Parathyroid adenoma (tissue), 2 donors: ENCODE measurements at regions not wholly inside any gene's neighbourhood (a gene's known extent, or its start where the extent isn't known, plus 50 kb on each side); places are given as distances from the start of the nearest gene placed in this dataset.

ENCODE experiments used
- H2AFZ ChIP-seq: fragments of 300-600 bp; sonication (generic); one replicate; pipeline ENCODE4 v1.7.0; 2017; ENCODE audit warnings: antibody characterized with exemption, mild to moderate bottlenecking
- H3K27ac ChIP-seq: fragments of 300-600 bp; sonication (generic); one replicate; pipeline ENCODE4 v1.7.0; 2017
- H3K27me3 ChIP-seq: fragments of 300-600 bp; sonication (generic); one replicate; pipeline ENCODE4 v1.7.0; 2017; ENCODE audit warnings: low read length; ENCODE audit not compliant: control insufficient read depth, insufficient read depth
- H3K36me3 ChIP-seq: fragments of 300-600 bp; sonication (generic); one replicate; pipeline ENCODE4 v1.7.0; 2017; ENCODE audit warnings: low read length; ENCODE audit not compliant: control insufficient read depth, insufficient read depth
- H3K4me1 ChIP-seq: fragments of 300-600 bp; sonication (generic); one replicate; pipeline ENCODE4 v1.7.0; 2017; ENCODE audit warnings: control low read depth
- H3K4me2 ChIP-seq: fragments of 300-600 bp; sonication (generic); one replicate; pipeline ENCODE4 v1.7.0; 2017; ENCODE audit warnings: low read length
- H3K4me3 ChIP-seq: fragments of 300-600 bp; sonication (generic); one replicate; pipeline ENCODE4 v1.7.0; 2017; ENCODE audit warnings: low read depth, low read length
- H3K79me2 ChIP-seq: fragments of 300-600 bp; sonication (generic); one replicate; pipeline ENCODE4 v1.7.0; 2017; ENCODE audit warnings: control low read depth
- H3K9ac ChIP-seq: fragments of 300-600 bp; sonication (generic); one replicate; pipeline ENCODE4 v1.7.0; 2017; ENCODE audit warnings: mild to moderate bottlenecking
- H3K9me3 ChIP-seq: fragments of 300-600 bp; sonication (generic); one replicate; pipeline ENCODE4 v1.7.0; 2017; ENCODE audit warnings: low read length; ENCODE audit not compliant: control insufficient read depth
- TF ChIP-seq, protein P1 (sequence below): fragments of 300-600 bp; sonication (generic); IDR thresholded peaks from one replicate; pipeline ENCODE4 v1.7.0; 2017; ENCODE audit warnings: antibody characterized with exemption, mild to moderate bottlenecking
- donor health status: primary hyperparathyroidism.

DNA sequence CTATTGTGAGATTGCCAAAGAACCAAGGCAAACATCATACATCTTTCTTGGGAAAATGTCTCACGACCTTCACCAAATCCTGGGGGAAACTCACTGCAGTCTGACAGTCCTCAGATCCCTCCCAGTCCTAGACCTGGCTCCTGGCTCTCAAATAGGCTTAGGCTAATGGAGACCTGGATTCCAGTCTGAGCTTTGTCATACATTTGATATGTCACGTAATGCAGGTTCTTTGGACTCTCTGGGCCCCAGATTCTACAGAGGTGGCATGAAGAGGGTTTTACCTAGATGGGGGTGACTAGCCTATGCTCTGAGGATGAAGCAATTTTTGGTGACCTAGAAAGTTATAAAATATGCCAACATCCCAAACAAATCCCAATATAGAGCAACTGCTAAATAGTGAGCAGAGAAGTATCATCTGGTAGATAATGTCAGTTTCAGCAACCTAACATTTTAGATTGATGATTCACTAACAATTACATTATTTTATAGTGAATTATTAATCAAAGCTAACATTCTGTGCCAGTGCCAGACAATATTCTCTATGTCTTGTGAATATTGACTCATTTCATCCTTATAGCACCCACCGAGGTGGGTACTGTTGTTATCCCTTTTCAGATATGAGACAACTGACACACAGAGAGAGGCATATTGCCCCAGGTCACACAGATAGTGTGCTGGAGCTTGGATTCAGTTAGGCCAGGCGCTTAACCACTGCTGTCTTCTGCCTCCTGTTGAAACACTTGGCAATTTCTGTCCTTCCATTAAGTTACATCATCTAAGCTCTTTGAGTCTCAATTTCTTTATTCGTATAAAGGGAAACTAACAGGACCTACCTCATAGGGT lies 195.4 kb upstream of the MAMLD1 start:
- Histone ChIP-seq H3K4me1 (no peaks in the 10 kb centered on the region), H3K4me2 (no peak overlapping the region), H3K36me3 (no peaks in the 10 kb centered on the region), H3K9me3 (no peaks in the 10 kb centered on the region), H3K27me3 (no peaks in the 10 kb centered on the region), H2AFZ (no peak overlapping the region), H3K4me3 (no peak overlapping the region), H3K79me2 (no peaks in the 10 kb centered on the region), H3K9ac (no peak overlapping the region), H3K27ac (no peak overlapping the region)
- TF ChIP-seq, protein P1, sequence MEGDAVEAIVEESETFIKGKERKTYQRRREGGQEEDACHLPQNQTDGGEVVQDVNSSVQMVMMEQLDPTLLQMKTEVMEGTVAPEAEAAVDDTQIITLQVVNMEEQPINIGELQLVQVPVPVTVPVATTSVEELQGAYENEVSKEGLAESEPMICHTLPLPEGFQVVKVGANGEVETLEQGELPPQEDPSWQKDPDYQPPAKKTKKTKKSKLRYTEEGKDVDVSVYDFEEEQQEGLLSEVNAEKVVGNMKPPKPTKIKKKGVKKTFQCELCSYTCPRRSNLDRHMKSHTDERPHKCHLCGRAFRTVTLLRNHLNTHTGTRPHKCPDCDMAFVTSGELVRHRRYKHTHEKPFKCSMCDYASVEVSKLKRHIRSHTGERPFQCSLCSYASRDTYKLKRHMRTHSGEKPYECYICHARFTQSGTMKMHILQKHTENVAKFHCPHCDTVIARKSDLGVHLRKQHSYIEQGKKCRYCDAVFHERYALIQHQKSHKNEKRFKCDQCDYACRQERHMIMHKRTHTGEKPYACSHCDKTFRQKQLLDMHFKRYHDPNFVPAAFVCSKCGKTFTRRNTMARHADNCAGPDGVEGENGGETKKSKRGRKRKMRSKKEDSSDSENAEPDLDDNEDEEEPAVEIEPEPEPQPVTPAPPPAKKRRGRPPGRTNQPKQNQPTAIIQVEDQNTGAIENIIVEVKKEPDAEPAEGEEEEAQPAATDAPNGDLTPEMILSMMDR = no peak

DNA sequence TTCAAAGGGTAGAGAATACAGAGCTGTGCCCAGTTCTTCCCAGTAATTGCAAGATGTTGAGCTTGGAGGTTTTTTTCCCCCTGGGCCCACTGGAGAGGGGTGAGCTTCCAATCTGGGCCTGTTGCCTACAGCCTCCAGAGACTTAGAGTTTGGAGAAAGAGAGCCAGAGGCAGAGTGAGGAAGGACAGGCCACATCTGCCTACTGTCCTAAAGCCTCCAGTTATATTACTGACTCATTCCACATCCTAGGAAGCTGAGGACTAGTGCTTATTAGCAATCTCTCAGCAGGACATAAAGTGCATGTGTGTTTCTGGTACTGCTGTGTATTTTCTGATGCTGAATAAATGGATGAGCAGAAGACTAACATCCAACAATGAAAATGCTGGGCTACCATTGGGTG lies 181.0 kb upstream of the MAMLD1 start:
- H3K27ac ChIP-seq = no peak overlapping the region
- H3K79me2 ChIP-seq = no peaks in the 10 kb centered on the region
- no peak overlapping the region for H3K4me3 ChIP-seq
- no peaks in the 10 kb centered on the region for H3K27me3 ChIP-seq
- TF ChIP-seq, protein P1 = no peak
- no peak overlapping the region for H3K9ac ChIP-seq
- H3K9me3 ChIP-seq = no peaks in the 10 kb centered on the region
- no peaks in the 10 kb centered on the region for H3K4me1 ChIP-seq
- no peak overlapping the region for H2AFZ ChIP-seq
- H3K4me2 ChIP-seq = no peak overlapping the region
- no peaks in the 10 kb centered on the region for H3K36me3 ChIP-seq

- Histone ChIP-seq H2AFZ (no peak overlapping the region), H3K36me3 (no peaks in the 10 kb centered on the region)
Measured at GRCh38 chrX:150184491-150184890, 178.6 kb upstream of the MAMLD1 start.

DNA sequence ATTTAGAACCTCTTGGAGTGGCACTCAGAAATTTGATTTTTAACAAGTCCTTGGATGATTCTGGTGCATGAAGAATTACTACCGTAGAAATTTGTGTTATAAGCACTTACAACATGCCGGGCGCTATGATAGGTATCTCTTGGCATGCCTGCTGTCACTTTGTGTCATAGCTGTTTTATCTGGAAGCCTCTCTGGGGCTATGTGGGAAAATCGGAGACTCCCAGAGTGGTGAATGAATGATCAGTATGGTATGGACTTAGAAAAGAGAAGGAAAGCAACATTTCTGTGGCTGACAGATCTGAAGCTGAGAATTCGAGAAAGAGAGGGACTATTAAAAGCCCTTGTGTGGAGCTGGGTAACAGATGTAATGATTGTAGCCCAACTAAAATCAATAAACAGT lies 177.4 kb upstream of the MAMLD1 start:
- H3K27me3 ChIP-seq = no peaks in the 10 kb centered on the region
- no peaks in the 10 kb centered on the region for H3K36me3 ChIP-seq
- TF ChIP-seq, protein P1 = no peak
- H3K9ac ChIP-seq = no peak overlapping the region
- H2AFZ ChIP-seq = no peak overlapping the region
- H3K9me3 ChIP-seq = no peaks in the 10 kb centered on the region
- no peaks in the 10 kb centered on the region for H3K4me1 ChIP-seq
- no peak overlapping the region for H3K4me2 ChIP-seq
- no peak overlapping the region for H3K27ac ChIP-seq
- H3K4me3 ChIP-seq = no peak overlapping the region
- no peaks in the 10 kb centered on the region for H3K79me2 ChIP-seq

More at GRCh38 chrX:150184491-150184890, 178.6 kb upstream of the MAMLD1 start:
- Histone ChIP-seq H3K4me2 (no peak overlapping the region), H3K4me1 (no peaks in the 10 kb centered on the region), H3K4me3 (no peak overlapping the region), H3K79me2 (no peaks in the 10 kb centered on the region), H3K27ac (no peak overlapping the region), H3K9ac (no peak overlapping the region), H3K9me3 (no peaks in the 10 kb centered on the region), H3K27me3 (no peaks in the 10 kb centered on the region)
- TF ChIP-seq, protein P1 = no peak

DNA sequence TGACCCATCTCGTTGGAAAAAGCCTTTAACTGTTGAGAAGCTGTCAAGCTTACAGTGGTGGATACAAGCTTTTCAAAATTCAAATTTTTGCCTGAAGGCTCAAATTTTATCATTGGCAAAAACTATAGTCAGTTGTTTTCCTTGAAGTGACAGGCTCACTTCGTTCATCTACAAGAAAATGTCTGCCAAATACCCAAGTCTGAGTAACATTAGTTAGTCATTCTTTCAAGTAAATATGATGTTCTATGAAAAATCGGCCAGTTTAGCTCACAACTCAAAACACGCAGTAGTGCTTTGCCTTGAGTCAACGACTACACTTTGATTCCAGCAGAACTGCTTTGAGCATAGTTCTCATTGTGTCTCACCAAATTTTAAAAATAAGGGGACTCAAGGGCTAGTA lies 170.3 kb upstream of the MAMLD1 start:
- Histone ChIP-seq H3K4me3 (no peak overlapping the region), H3K4me1 (no peaks in the 10 kb centered on the region), H3K79me2 (no peaks in the 10 kb centered on the region), H3K36me3 (no peaks in the 10 kb centered on the region), H3K4me2 (no peak overlapping the region), H3K27ac (no peak overlapping the region), H3K9ac (no peak overlapping the region), H2AFZ (no peak overlapping the region), H3K27me3 (no peaks in the 10 kb centered on the region), H3K9me3 (no peaks in the 10 kb centered on the region)
- TF ChIP-seq, protein P1 = no peak
